Limb (tissue), 2 donors: ENCODE measurements at regions not wholly inside any gene's neighbourhood (a gene's known extent, or its start where the extent isn't known, plus 50 kb on each side); places are given as distances from the start of the nearest gene placed in this dataset.
"Not testable (repeated sequence)": the region's sequence is repeated elsewhere in the genome, so short reads cannot be mapped to it uniquely, and the experiment has no call there.

Experiments used
- DNase-seq, 2 donors: peaks; one replicate each; pipeline ENCODE4 v3.0.0-alpha.2; 2016; ENCODE audit errors: extremely low spot score in 2 of 2

GRCh38 chr7:153934629-153935028 lies 117.6 kb upstream of the DPP6 start:
- DNase-seq = no peak

- no peak for DNase-seq
These were observed 117.1 kb upstream of the DPP6 start for GRCh38 chr7:153935095-153935494.

GRCh38 chr7:153938451-153938850 lies 113.7 kb upstream of the DPP6 start:
- DNase-seq = no peak

- DNase-seq = no peak
These were observed 113.0 kb upstream of the DPP6 start for GRCh38 chr7:153939177-153939576.

GRCh38 chr7:153939654-153940053 lies 112.5 kb upstream of the DPP6 start:
- no peak for DNase-seq

- no peak for DNase-seq
These were observed 111.1 kb upstream of the DPP6 start for GRCh38 chr7:153941061-153941460.

- DNase-seq = no peak
These were observed 110.2 kb upstream of the DPP6 start for GRCh38 chr7:153942036-153942435.

- no peak for DNase-seq
These were observed 108.7 kb upstream of the DPP6 start for GRCh38 chr7:153943457-153943856.

GRCh38 chr7:153943861-153944260 lies 108.3 kb upstream of the DPP6 start:
- peak in 1 of 2 donors; percentile 38 for DNase-seq

- no peak for DNase-seq
These were observed 104.1 kb upstream of the DPP6 start for GRCh38 chr7:153948060-153948459.

- DNase-seq = no peak
These were observed 100.9 kb upstream of the DPP6 start for GRCh38 chr7:153951316-153951715.

GRCh38 chr7:153954477-153954876 lies 97.7 kb upstream of the DPP6 start:
- no peak for DNase-seq

- DNase-seq = not testable (repeated sequence)
These were observed 94.5 kb upstream of the DPP6 start for GRCh38 chr7:153957677-153958076.

- not testable (repeated sequence) for DNase-seq
These were observed 93.8 kb upstream of the DPP6 start for GRCh38 chr7:153958381-153958780.

- not testable (repeated sequence) for DNase-seq
These were observed 93.4 kb upstream of the DPP6 start for GRCh38 chr7:153958789-153959188.

GRCh38 chr7:153964481-153965112 lies 87.6 kb upstream of the DPP6 start:
- DNase-seq = not testable (repeated sequence)

GRCh38 chr7:153969016-153969415 lies 83.2 kb upstream of the DPP6 start:
- DNase-seq = not testable (repeated sequence)

- not testable (repeated sequence) for DNase-seq
These were observed 77.6 kb upstream of the DPP6 start for GRCh38 chr7:153974603-153975002.

GRCh38 chr7:153976745-153977144 lies 75.5 kb upstream of the DPP6 start:
- DNase-seq = not testable (repeated sequence)

GRCh38 chr7:153983186-153983585 lies 69.0 kb upstream of the DPP6 start:
- not testable (repeated sequence) for DNase-seq

- DNase-seq = not testable (repeated sequence)
These were observed 63.1 kb upstream of the DPP6 start for GRCh38 chr7:153989066-153989627.

GRCh38 chr7:153989742-153990425 lies 62.3 kb upstream of the DPP6 start:
- not testable (repeated sequence) for DNase-seq

- not testable (repeated sequence) for DNase-seq
These were observed 60.7 kb upstream of the DPP6 start for GRCh38 chr7:153991471-153991870.
